ENCODE measurements at regions not wholly inside any gene's neighbourhood (a gene's known extent, or its start where the extent isn't known, plus 50 kb on each side); places are given as distances from the start of the nearest gene placed in this dataset.

GRCh38 chr3:6803619-6804018, 57.3 kb upstream of the GRM7 start:
- TF ChIP-seq, protein P1, sequence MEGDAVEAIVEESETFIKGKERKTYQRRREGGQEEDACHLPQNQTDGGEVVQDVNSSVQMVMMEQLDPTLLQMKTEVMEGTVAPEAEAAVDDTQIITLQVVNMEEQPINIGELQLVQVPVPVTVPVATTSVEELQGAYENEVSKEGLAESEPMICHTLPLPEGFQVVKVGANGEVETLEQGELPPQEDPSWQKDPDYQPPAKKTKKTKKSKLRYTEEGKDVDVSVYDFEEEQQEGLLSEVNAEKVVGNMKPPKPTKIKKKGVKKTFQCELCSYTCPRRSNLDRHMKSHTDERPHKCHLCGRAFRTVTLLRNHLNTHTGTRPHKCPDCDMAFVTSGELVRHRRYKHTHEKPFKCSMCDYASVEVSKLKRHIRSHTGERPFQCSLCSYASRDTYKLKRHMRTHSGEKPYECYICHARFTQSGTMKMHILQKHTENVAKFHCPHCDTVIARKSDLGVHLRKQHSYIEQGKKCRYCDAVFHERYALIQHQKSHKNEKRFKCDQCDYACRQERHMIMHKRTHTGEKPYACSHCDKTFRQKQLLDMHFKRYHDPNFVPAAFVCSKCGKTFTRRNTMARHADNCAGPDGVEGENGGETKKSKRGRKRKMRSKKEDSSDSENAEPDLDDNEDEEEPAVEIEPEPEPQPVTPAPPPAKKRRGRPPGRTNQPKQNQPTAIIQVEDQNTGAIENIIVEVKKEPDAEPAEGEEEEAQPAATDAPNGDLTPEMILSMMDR (IDR thresholded peaks at IDR 0.05), result no peak
- no peak for TF ChIP-seq POLR2A (IDR thresholded peaks at IDR 0.05)
- no peak for TF ChIP-seq EP300 (IDR thresholded peaks at IDR 0.05)
